ENCODE measurements at regions not wholly inside any gene's neighbourhood (a gene's known extent, or its start where the extent isn't known, plus 50 kb on each side); places are given as distances from the start of the nearest gene placed in this dataset.
"Not testable (repeated sequence)": the region's sequence is repeated elsewhere in the genome, so short reads cannot be mapped to it uniquely, and the experiment has no call there.

DNA sequence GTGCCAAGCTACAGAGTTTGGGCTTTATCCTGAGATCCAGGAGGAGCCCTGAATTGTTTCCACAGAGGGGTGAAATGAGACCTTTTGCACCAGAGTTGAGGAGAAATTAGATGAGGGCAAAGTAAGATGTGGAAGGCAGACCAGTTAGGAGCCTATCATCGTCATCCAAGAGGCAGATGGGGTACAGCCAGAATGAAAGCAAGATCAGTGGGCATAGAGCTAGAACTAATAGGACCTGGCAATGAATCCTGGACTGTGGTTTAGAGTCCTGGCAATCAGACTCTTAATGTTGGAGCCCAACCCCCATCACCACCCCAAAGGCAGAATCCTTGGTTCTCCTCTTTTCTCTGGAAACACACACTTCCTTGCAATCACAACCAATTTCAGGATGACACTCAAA is 166.6 kb upstream of the HMGA2 start:
- no peak for DNase-seq

DNA sequence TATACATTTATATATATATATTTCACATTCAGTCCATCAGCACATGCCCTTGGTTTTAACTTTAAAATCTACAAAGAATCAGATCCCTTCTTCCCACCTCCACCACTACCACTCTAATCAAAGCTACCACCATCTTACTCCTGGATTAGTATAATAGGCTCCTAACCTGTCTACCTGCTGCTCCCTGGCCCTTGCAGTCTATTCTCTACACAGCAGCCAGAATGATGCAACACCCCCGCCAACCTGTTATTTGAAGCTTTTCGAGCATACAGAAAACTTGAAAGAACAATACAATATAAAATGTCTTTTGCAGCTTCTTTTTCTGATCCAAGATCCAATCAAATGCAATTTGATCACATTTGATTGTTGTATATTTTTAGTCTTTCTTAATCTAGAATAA is 165.9 kb upstream of the HMGA2 start:
- DNase-seq = no peak

DNA sequence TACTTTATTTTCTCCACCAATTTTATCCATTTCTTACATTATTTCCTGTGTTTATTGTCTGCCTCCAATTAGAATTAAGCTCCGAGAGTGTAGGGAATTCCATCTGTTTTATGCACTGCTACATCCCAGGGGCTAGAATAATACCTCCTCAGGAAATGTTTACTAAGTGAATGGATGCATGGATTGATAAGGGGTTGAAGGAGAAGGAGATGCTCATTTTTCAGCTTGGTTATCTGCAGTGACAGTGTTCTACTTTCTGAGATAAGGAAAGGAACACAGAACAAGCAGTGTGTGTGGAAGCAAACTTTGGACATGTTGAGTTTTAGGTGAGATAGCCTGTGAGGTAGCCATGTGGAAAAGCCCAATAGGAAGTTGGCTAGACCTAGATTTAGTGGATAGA is 164.6 kb upstream of the HMGA2 start:
- DNase-seq = no peak

DNA sequence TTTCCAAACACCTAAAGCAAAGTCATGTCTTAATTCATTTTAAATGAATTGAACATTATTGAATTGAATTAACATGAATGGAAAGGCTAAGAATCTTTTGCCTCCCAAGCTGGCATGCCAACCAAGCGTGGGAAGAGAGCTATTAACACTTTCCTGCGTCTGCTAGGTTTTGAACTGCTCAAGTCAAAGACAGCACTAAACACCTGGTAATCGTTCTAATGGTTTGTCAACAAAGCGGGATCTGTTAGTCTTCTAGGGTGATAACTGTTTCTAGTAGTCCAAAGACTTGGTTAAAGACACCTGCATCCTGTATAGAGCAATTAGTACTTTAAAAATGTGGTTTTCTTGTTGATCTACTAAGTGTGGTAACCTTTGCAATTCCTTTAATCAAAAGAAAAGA is 164.2 kb upstream of the HMGA2 start:
- no peak for DNase-seq

DNA sequence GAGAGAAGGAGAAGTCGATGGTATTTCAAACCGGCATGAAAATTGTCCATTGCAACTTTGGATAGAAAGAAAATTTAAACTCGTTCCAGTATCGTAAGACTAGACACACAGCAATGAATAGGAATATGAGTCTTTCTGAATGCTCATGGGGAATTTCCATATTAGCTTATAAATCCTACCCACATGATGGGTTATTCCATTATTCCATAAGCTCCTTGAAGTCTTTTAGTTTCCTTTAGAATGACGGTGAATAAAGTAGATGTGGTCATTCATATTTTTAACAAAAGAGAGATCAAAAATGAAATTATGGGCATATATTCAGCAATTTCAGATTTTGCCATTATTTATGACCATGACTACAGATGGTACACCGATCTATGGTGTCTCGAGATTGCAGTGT is 163.4 kb upstream of the HMGA2 start:
- no peak for DNase-seq

DNA sequence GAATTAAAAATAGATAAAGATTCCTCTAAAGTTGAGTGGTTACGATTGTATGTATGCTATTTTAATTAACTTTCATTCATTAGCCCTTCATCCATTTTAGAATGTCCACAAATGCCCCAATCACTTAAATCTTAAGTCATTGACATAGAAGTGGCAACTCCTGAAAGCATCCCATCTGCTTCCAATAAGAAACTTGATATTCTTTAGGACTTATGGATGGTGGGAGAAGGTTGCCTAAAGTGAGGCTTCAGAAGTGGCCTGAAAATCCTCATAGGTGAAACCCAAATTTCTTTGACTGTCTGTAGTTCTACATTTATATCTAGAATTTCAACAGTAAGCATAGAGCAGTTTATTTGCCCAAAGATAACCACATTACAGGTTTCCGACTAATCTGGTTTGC is 161.7 kb upstream of the HMGA2 start:
- DNase-seq = no peak

DNA sequence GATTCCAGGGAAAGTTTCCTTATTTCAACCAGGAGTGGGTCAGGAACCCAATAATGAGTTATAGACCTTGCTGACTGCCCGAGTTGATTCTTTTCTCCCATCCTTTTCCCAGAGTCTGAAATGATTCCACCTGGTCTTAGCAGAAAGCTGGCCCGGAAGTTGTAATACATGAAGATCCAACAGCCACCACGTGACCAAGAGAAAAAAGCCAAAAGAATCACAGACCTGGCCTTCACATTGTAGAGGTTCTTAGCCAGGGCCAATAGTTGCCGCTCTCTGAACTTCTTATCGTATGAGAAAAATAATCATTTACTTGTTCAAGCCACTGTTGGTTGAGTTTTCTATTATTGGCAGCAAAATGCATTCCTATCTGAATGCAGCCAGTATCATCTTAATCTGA is 161.2 kb upstream of the HMGA2 start:
- DNase-seq = no peak

DNA sequence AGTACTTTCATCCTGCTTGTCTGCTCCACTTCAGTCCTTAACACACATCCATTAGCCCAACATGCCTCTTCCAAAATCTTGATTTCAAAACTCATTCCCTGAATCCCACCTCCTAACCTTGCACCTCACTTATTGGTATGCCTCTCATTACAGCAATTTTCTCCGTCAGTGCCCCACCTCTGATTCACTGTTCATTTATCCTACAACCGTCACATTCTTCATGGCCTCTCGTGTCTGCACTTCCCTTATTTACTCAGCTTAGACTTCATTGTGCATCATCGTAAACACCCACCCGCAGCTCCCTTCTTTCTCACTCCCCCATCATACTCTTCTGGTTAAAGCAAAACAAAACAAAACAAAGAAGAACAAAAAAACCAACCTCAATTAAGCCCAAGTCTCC is 160.6 kb upstream of the HMGA2 start:
- no peak for DNase-seq

DNA sequence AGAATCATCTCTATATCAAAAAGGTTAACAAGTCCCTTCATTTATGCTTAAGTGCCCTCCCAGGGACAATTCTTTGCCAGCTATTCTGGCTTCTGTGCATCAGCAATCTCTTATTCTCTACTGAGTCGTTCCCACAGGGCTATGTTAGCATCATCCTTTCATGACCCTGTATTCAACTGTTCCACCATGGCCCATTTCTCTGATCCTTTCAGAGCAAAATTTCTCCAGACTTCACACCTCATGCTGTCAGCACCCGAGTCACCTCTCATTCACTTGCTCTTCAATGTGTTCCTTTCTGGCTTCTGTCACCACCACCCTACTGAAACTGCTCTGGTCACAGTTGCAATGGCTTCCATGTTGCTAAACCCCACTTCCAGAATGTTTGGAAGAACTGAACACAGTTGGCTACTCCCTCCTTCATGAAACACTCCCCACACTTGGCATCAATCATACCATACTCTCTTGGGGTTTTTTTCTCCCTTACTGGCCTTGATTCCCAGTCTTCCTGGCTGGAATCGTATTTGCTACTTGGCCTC is 159.5 kb upstream of the HMGA2 start:
- no peak for DNase-seq

DNA sequence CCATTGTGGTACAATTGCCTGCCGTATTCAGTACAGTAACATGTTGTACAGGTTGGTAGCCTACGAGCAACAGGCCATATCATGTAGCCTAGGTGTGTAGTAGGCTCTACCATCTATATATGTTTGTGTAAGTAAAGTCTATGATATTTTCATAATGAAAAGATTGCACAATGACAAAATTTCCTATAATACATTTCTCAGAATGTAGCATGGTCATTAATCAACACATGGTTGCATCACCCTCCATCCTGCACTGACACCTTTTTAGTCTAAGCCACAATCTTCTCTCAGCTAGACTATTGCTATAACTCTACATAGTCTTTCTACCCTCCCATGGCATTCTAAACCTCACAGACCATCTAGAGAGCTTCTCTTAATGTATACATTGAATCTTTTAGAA is 158.5 kb upstream of the HMGA2 start:
- no peak for DNase-seq

DNA sequence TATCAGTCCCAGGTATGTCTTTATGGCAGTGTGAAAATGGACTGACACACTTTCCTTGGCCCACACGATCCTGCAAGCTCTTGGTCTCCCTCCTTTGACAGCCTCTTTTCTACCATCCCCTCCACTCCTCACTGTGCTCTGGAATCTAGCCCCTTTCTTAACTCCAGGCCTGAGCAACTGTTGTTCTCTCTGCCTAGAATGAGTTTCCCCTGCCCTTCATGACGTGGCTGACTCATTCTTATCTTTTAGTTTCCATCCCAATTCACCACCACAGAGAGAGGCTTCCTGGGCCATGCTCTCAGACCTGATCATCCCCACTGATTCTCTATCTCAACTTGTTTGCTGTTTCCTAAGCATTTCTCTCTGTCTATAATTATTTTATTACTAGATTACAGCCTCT is 157.4 kb upstream of the HMGA2 start:
- DNase-seq = no peak

DNA sequence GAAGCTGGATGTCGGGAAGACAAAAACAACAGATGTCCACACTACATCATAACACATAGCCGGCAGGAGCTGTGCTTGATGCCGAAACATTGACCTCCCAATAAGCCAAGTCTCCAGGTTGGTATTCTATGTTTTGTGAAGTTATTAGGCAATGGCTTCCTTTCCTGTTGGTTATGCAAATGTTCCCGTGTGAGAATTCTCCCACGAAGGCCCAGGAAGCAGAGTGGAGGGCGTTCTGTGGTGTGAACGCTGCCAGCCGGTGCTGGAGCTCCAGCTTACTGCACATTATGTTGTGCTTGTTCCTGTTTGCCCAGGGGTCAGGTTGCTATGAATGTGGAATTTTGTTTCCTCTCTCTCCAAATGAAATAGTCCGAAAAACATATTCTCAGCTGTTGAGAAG is 156.4 kb upstream of the HMGA2 start:
- DNase-seq = no peak

DNA sequence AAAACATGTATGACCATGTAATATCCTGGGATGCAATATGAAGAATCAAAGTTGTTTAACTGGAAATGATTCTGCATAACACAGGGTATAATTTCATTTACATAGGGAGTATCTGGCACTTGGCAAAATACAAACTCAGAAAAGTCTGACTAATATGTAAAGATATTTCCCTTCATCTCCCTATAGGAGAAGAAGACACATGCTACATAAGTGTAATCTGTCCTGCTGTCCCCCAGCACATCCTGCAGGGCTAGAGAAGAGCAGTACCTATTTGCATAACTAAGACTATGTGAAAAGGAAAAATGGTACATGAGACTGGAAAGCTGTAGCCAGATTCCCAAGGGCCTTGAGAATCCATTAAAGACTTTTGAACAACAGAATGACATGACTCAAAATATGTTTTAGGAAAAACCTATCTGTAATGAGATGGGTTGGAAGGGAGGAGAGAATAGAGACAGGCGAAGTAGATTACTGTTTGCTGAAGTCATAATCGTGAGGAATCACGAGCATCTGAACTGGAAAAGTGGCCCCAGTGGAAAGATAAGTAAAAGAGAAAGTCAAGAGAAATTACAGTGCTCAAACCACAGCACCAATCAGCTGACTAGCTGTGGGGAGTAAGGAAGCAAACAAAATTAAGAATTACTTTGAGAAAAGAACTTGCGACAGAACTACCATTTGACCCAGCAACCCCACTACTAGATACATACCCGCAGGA is 155.1 kb upstream of the HMGA2 start:
- DNase-seq = no peak

DNA sequence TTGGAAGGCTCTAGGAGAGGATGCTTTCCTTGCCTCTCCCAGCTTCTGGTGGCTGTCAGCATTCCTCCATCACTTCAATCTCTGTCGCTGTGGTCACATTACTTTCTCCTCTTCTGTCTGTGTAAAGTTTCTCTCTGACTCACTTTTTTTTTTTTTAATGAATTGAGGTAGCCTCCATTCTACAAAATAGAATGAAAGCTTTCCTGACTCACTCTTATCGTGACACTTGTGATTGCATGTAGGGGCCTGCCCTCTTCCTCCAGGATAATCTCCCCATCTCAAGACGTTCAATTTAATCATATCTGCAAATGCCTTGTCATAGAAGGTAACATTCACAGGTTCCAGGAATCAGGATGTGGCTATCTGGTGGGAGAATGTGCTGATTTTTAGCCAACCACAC is 153.5 kb upstream of the HMGA2 start:
- no peak for DNase-seq

DNA sequence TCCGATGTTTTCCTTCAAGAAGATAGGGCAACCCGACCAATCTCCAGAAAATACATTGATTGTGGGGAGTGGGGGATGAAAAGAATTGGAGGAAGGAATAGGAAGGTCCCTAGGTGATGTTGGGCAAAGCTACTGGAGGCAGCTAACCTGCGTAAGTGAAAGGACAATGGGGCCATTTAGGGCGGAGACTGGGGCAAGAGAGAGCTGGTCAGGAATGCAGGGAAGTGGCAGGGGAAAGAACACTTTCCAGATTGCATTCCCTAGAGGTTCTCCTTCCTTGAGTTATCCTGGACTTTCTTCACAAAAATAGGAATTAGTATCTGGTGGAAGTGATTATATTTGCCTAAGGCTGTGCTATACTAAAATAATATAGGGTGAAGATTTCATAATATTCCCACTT is 151.8 kb upstream of the HMGA2 start:
- DNase-seq = no peak

DNA sequence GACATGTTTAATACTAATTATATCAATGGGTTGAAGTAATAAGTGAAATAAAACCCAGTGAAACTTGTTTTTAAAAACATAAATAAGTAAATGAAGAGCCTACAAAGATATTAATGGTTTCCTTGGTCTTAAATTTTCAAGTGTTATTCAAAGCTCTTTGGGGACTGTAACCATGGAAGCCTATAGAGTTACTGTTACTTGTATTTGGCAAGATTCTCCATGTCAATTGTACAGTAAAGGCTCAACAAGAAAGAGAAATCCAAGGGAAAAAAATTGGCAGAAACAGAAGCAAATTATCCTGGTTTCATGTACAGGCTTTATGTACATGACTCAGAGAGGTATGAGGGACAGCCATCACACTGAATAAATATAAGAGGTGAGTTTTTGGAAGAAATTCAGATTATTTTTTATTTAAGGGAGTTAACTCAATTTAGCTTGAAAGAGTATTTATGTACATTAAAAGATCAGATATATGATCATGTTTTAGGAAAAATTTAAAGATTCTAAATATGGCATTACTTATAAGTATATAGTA is 151.1 kb upstream of the HMGA2 start:
- no peak for DNase-seq

DNA sequence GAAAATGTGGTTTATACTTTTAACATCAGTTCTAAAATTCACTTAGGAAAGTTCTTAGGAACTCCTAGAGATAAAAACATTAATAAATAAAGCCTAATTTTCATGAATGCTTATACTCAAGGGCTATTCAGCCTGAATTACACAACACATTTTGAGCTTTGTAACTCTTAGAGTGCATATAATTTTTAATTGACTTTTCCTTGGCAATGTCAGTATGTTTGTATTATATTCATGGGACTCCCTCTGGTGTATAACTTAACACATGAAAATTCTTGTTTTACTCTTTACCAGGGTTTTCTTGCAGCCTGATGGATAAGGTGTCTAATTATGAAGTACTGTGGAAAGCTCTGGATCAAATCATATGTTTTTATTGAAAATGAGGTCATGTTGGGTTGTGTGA is 150.6 kb upstream of the HMGA2 start:
- no peak for DNase-seq

DNA sequence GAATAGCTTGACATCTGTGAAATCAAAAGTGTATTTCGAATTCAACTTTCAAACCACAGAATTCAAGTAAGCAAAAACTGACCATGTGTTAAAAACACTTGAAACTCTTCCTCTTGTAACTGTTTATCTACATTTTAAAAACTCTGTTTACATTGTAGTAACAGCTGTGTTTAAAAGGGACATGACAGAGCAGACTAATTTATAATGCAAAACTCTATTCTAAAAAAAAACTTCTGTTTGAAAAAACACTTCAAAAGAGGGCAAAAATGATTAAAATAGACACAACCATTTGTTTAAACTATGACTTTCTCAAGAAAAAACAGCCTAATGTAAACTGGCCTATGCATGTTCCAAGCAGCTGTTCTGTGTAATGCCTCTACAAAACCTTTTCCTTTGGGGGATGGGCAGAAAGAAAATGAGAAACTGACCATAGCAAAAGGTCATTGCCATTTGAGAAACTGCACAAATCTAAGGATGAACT is 149.1 kb upstream of the HMGA2 start:
- no peak for DNase-seq

DNA sequence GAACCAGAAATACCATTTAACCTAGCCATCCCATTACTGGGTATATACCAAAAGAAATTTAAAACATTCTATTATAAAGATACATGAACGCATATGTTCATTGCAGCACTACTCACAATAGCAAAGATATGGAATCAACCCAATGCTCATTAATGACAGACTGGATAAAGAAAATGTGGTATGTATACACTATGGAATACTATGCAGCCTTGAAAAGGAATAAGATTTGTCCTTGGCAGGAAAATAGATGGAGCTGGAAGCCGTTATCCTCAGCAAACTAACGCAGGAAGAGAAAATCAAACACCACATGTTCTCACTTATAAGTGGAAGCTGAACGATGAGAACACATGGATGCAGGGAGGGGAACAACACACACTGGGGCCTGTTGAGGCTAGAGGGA is 146.1 kb upstream of the HMGA2 start:
- DNase-seq = not testable (repeated sequence)

DNA sequence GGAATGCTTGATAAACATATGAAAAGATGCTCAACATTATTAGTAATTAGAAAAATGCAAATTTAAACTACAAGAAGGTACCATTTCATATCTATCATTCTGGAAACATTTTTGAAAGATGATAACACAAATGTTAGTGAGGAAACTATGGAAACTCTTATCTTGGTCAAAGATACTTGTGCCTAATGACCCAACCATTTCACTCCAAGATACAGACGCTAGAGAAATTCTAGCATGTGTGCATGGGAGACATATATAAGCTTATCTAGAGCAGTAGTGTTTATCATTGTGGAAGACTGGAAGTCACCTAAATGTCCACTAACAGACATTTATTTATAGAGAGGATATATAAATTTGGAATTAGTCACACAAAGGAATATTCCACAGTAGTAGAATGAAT is 143.1 kb upstream of the HMGA2 start:
- no peak for DNase-seq

DNA sequence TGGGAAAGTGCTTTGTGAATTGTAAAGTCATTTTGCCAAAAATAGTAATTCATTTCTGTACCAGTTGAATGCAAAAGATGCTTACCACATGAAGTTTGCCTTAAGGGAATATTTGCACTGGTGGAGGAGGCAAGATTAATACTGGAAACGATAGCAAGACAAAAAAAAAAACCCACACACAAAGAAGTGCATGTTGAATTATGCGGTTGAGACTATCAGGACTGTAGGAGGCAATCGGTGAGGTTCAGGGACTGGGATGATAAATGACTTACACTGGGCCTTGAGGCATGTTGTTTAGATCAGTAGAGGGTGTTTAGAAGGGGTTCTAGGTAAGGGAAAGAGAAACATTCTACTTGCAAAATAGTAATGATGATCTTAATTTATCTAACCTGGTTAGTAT is 142.2 kb upstream of the HMGA2 start:
- DNase-seq = no peak

DNA sequence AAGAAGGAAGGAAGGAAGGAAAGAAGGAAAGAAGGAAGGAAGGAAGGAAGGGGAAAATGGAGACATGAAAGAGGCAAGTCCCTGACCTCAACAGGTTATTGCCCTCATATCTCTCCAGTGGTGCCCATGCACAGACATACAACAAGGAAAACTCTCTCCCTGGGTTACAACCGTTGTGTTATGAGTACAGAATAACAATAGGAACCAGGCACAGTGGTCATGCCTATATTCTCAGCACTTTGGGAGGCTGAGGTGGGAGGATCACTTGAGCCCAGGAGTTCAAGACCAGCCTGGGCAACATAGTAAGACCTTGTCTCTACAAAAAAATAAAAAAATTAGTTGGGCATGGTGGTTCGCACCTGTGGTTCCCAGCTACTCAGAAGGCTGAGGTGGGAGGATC is 139.4 kb upstream of the HMGA2 start:
- DNase-seq = no peak

DNA sequence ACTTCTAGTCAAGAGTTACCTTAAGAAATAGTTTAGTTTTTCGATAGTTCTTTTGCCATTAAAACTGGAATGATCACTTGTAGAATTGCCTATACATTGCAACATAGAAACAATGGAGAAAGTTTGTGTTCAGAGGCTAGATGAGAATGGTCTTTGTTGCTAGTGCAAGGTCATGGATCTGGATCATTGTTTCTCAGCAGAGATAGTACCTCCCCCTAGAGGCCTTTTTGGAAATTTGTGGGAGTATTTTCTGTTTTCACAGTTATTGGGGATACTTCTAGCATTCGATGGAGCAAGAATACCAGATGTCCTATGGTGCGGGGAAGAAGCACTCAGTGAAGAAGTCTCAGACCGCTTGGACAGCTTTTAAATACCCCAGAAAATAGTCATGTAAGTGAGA is 138.8 kb upstream of the HMGA2 start:
- no peak for DNase-seq

DNA sequence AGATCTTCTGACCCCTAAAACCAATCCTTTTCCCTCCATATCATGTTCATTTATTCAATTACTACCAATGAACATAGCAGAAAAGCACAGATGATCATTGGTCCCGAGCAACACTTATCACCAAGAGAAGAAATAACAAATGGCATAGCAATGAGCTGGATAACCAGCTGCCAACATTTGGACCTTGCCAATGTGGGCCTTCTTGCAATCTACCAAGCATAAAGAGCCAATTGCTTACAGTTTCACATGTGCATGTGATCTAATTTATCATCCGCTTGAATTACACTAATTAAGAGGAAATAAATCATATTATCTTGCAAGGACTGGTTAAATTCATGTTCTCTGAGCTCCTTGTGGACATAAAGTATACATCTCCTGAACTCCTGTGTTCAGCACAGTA is 134.8 kb upstream of the HMGA2 start:
- DNase-seq = no peak

DNA sequence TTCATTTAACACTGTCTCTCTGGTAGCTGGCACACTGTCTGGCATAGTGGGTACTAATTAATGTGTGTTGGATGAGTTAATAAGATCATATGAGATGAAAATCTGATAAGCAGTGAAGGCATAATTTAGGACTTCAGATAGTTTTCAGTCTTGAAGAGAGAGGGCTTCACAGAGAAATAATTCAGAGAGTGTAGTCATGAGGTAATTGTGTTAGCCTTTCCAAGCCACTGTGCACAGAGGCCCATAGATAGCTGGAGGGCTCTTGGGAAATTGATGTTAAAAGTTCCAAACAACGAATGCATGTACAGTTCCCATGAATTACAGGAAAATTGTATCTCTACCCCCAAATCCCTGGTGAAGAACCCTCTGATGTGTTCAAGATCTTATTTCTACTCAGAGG is 133.8 kb upstream of the HMGA2 start:
- no peak for DNase-seq

All from NCI-H1092 treated with DMSO at 0.1 percent for 48 hours (cell line).